GM12874 (cell line): ENCODE measurements at regions not wholly inside any gene's neighbourhood (a gene's known extent, or its start where the extent isn't known, plus 50 kb on each side); places are given as distances from the start of the nearest gene placed in this dataset.

Experiments
- CTCF ChIP-seq: IDR thresholded peaks from 2 replicates; pipeline ENCODE4 v1.5.1; 2011; ENCODE audit warnings: low read depth, mild to moderate bottlenecking, control low read depth, low read length, moderate library complexity; ENCODE audit not compliant: insufficient read depth

DNA sequence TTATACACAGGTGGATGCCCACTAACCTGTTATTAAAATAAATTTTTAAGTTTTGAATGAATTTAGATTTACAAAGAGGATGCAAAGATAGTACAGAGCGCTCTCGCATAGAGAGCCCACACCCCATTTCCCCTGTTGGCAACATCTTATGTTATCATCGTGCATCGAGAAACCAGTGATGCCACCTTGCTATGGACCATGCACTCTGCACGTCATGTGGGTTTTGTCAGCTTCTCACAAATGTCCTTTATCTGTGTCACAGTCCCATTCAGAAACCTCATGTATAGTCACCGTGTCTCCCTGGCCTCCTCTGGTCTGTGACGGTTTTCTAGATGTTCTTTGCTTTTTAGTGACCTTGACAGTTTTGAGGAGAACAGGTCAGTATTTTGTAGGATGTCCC is 60.0 kb downstream of the ING1 start:
- TF ChIP-seq CTCF: no peak

DNA sequence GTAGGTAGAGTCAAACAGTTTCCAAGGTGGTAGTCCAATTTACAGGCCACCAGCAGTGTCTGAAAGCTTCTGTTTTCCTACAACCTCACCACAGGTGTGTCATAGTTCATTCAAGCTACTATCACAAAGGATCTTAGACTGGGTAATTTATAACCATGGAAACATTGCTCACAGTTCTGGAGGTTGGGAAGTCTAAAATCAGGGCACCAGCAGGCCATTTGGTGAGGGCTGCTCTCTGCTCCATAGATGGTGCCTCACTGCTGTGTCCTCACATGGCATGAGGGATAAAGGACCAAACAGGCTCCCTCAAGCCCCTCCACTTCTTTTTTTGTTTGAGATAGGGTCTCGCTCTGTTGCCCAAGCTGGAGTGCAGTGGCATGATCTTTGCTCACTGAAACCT is 60.6 kb downstream of the ING1 start:
- TF ChIP-seq CTCF: no peak

DNA sequence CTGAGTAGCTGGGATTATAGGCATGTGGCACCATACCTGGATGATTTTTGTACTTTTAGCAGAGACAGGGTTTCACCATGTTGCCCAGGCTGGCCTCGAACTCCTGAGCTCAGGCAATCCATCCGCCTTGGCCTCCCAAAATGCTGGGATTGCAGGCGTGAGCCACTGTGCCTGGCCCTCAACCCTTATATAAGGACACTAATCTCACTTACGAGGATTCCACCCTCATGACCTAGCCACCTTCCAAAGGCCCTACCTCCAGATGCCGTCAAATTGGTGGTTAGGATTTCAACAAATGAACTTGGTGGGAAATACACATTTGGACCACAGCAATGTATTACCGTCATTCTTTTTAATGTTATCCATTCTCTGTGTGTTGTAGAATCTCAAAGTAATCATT is 61.0 kb downstream of the ING1 start:
- no peak for TF ChIP-seq CTCF

- no peak for TF ChIP-seq CTCF
Observed at GRCh38 chr13:110775576-110775975, 62.1 kb downstream of the ING1 start.

DNA sequence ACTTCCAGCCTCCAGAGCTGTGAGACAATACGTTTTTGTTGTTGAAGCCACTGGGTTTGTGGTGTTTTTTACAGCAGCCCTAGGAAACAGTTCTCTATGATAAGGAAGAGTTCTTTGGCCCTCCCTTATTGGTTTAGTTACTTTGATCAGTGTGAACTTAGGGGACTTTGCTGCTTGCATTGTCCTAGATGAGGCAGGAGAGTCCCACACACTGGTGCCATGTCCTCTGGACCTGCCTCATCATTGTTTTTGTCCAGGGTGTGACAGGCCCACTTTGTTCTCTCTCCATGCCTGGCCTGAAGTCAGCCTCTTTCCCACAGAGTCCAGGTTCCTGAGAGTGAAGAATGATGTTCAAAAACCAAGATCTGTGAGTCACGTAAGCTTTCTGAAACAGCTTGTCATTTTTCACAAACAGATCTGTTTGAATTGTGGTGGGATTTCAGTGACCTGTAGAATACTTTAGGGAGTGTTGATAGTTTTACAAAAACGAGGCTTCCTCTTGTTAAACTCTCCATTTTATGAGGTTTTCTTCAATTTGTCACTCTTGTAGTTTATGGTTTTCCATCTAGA is 63.8 kb downstream of the ING1 start:
- no peak for TF ChIP-seq CTCF

- TF ChIP-seq CTCF: no peak
Observed at GRCh38 chr13:110779022-110779421, 65.5 kb downstream of the ING1 start.

GRCh38 chr13:110780422-110780821 is 66.9 kb downstream of the ING1 start:
- TF ChIP-seq CTCF: no peak
